VCaP (cell line): ENCODE measurements at regions not wholly inside any gene's neighbourhood (a gene's known extent, or its start where the extent isn't known, plus 50 kb on each side); places are given as distances from the start of the nearest gene placed in this dataset.
A peak's percentile ranks its signal among the peaks of the same experiment; 100 is the strongest.

Experiments
- H3K27ac ChIP-seq: fragments of 450-650 bp; 2 replicates; pipeline ENCODE4 v1.5.1; 2017
- TF ChIP-seq, protein P1 (sequence below): fragments of 450-650 bp; conservative IDR thresholded peaks from 2 replicates; pipeline ENCODE4 v1.5.1; 2017; ENCODE audit warnings: mild to moderate bottlenecking, moderate library complexity

DNA sequence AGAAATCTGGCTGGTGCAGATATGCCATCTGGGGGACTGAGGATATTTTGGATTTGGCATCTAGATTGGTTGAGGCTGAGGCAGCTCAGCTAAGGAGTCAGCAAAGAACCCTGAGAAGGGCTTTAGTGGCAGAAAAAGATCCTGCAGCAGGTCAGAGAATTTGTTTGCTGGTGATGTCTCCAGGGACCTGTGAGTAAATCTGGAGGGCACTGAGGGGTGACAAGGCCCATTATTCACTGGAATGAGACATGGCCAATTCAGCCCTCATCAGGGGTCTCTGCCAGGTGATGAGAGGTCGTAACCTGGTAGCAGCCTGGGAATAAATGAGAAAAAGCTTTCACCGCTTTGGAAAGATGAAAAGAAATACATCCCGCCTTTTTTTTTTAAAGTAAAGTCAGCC lies 118.3 kb upstream of the FBXL4 start:
- TF ChIP-seq, protein P1, sequence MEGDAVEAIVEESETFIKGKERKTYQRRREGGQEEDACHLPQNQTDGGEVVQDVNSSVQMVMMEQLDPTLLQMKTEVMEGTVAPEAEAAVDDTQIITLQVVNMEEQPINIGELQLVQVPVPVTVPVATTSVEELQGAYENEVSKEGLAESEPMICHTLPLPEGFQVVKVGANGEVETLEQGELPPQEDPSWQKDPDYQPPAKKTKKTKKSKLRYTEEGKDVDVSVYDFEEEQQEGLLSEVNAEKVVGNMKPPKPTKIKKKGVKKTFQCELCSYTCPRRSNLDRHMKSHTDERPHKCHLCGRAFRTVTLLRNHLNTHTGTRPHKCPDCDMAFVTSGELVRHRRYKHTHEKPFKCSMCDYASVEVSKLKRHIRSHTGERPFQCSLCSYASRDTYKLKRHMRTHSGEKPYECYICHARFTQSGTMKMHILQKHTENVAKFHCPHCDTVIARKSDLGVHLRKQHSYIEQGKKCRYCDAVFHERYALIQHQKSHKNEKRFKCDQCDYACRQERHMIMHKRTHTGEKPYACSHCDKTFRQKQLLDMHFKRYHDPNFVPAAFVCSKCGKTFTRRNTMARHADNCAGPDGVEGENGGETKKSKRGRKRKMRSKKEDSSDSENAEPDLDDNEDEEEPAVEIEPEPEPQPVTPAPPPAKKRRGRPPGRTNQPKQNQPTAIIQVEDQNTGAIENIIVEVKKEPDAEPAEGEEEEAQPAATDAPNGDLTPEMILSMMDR = no peak
- no peak overlapping the region for H3K27ac ChIP-seq

DNA sequence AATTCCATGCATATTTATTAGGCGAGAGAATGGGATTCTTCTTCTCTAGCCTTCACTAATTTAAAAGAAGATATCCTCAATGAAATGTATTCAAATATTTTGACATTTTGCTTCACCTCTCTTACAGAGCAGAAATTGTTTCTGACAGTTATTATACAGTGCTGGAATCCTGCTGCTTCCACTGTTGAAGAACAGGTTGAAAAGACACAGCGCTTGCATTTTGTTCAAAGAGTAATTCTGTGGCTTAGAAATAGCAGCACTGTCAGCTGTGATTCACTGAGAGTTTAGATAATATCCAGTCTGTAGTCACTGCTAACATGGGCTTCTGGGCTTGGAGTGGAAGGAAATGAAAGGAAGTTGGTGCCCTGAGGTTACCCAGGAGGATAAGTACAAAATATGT lies 117.1 kb upstream of the FBXL4 start:
- H3K27ac ChIP-seq = no peak overlapping the region
- TF ChIP-seq, protein P1 = no peak

GRCh38 chr6:99036672-99037071 lies 88.9 kb upstream of the FBXL4 start:
- TF ChIP-seq, protein P1 = no peak

DNA sequence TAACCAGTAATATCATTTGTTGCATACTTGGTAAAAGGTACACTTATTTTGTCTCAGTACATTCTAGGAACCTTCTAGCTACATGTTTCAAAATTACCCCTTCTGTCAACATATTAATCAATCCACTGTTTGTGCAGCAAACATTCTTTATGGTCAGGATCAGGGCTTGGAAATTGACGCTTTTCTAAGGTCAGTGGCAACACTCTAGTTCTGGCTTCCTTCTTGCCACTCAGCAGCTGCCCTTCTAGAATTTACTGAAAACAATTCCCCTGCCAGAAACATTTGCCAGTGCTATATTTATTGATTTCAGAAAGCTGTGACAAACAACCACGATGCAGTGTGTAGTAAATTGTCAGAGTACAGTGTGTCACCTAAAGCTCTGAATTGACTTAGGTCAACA lies 84.7 kb upstream of the FBXL4 start:
- peak overlapping the region; percentile 34 for H3K27ac ChIP-seq
- TF ChIP-seq, protein P1 = no peak

More at GRCh38 chr6:99036672-99037071, 88.9 kb upstream of the FBXL4 start:
- H3K27ac ChIP-seq = no peak overlapping the region

DNA sequence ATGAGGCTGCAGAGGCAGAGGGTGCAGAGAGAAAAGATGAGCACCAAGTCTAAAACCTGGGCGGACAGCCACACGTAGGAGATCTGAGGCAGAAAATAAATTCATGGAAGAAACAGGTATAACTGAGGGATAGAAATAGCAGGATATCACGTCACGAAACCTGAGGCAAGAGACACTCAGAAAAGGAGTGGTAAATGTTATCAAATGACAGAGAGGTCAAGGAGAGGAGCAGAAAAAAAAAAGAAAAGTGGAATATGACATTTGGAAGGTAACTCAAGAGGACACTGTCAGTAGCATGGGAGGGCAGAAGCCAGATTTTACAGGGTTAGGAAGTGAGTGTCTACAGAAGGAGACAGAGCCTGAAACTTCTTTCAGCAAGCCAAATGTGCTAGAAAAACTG lies 84.2 kb upstream of the FBXL4 start:
- H3K27ac ChIP-seq = peak overlapping the region; percentile 34
- TF ChIP-seq, protein P1 = no peak

DNA sequence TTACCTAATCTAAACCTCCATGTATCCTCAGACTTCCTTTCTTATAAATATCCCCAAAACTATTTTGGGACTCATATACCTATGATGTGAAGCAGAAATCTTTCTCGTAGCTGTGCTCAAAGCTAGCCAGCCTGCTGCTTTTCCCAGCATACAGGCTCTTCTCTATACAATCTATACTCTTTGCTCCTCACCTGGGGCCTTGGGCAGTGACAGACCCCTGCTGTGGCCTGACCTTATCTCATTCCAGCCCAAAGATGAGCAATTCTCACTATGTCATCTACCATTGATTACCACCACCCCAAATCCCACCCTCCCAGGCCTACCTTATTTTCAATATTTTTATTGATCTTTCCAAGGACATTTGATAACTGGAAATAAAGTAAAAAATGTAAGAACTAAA lies 83.2 kb upstream of the FBXL4 start:
- H3K27ac ChIP-seq = no peak overlapping the region
- TF ChIP-seq, protein P1 = no peak

DNA sequence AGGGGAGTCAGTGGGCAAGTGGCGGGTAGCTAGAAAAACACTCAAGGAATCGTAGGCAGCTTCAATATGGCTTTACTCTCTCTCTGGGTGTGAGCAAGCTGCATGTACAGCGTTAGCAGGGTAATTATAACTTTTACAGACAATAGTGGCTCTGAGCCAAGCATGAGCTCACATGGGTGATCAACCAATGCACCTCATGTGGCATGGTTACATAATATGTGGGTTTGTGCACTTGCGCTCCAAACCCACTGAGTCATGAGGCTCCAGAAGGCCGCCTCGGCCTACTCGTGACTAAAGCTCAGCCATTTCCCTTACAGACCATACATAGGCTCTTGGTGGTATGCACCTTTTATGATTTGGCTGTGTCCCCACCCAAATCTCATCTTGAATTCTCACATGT lies 78.4 kb upstream of the FBXL4 start:
- H3K27ac ChIP-seq = no peak overlapping the region
- TF ChIP-seq, protein P1 = no peak

DNA sequence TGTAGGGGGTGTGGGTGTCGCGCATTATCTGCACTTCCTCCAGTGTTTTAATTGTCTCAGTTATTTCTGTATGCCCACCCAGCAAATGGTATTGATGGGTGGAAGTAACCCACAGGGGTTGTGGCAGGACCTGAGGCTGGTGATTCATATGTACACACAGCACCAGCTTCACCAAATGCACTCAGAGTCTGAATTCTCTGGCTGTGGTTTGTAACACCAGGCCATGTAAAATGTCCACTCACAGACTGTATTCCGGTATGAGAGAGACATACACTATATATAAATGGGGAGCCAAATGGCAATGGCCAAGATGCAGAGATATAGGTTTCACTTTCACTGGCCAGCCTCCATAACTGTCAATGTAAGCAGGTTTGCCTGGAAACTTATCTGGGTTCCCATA lies 76.3 kb upstream of the FBXL4 start:
- TF ChIP-seq, protein P1 = no peak
- H3K27ac ChIP-seq = no peak overlapping the region
